HepG2 (cell line): ENCODE measurements at regions not wholly inside any gene's neighbourhood (a gene's known extent, or its start where the extent isn't known, plus 50 kb on each side); places are given as distances from the start of the nearest gene placed in this dataset.

Source experiments
- HIC2 ChIP-seq: sonication (generic); formaldehyde crosslinking; IDR thresholded peaks from 2 replicates; pipeline ENCODE4 v1.9.0; 2022; ENCODE audit warnings: low read depth, missing genetic modification reagents
- MIER3 ChIP-seq: IDR thresholded peaks from 2 replicates; pipeline ENCODE4 v1.6.1; 2016; ENCODE audit warnings: missing compliant biosample characterization, borderline replicate concordance
- POGZ ChIP-seq: sonication (generic); formaldehyde crosslinking; IDR thresholded peaks from 2 replicates; pipeline ENCODE4 v1.4.0; 2020; ENCODE audit warnings: mild to moderate bottlenecking, missing genetic modification reagents
- ZHX2 ChIP-seq, 2 experiments: sonication (generic) in 1 of 2; formaldehyde crosslinking in 1 of 2; IDR thresholded peaks; 2 replicates each; pipeline versions ENCODE4 v1.6.1 to v1.9.0; 2014 to 2022; ENCODE audit warnings: antibody characterized with exemption in 1 of 2, borderline replicate concordance in 1 of 2, inconsistent platforms in 1 of 2, low read depth in 1 of 2, missing genetic modification reagents in 1 of 2
- ZNF839 ChIP-seq: sonication (generic); formaldehyde crosslinking; IDR thresholded peaks from 2 replicates; pipeline ENCODE4 v1.4.0; 2020; ENCODE audit warnings: missing genetic modification reagents, mild to moderate bottlenecking, borderline replicate concordance
- ZXDC ChIP-seq: sonication (generic); formaldehyde crosslinking; IDR thresholded peaks from 2 replicates; pipeline ENCODE4 v1.5.0; 2020; ENCODE audit warnings: mild to moderate bottlenecking, missing genetic modification reagents
- TF ChIP-seq, protein P1 (sequence below): sonication (generic); formaldehyde crosslinking; IDR thresholded peaks from 2 replicates; pipeline ENCODE4 v1.4.0; 2020; ENCODE audit warnings: missing genetic modification reagents, borderline replicate concordance

- TF ChIP-seq, protein P1, sequence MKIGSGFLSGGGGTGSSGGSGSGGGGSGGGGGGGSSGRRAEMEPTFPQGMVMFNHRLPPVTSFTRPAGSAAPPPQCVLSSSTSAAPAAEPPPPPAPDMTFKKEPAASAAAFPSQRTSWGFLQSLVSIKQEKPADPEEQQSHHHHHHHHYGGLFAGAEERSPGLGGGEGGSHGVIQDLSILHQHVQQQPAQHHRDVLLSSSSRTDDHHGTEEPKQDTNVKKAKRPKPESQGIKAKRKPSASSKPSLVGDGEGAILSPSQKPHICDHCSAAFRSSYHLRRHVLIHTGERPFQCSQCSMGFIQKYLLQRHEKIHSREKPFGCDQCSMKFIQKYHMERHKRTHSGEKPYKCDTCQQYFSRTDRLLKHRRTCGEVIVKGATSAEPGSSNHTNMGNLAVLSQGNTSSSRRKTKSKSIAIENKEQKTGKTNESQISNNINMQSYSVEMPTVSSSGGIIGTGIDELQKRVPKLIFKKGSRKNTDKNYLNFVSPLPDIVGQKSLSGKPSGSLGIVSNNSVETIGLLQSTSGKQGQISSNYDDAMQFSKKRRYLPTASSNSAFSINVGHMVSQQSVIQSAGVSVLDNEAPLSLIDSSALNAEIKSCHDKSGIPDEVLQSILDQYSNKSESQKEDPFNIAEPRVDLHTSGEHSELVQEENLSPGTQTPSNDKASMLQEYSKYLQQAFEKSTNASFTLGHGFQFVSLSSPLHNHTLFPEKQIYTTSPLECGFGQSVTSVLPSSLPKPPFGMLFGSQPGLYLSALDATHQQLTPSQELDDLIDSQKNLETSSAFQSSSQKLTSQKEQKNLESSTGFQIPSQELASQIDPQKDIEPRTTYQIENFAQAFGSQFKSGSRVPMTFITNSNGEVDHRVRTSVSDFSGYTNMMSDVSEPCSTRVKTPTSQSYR = peak; percentile 29; the same call in 1 of the 2 replicates
- TF ChIP-seq POGZ (CRISPR knock-in tag) (peak; percentile 87), ZXDC (CRISPR knock-in tag) (peak; percentile 19; the same call in 1 of the 2 replicates), HIC2 (peak; percentile 95), ZNF839 (CRISPR knock-in tag) (no peak), ZHX2 (IDR thresholded peaks at IDR 0.05; ENCODE audit: low read depth) (no peak), ZHX2 (CRISPR knock-in tag; IDR thresholded peaks at IDR 0.05; ENCODE audit: borderline replicate concordance) (0 out of 2 replicates have a peak, but pooled peaks have one; percentile 39), MIER3 (CRISPR knock-in tag) (no peak)
These were observed 82.2 kb upstream of the ID2 start (continued) for GRCh38 chr2:8599421-8600242.
